Caco-2 (cell line): ENCODE measurements at regions not wholly inside any gene's neighbourhood (a gene's known extent, or its start where the extent isn't known, plus 50 kb on each side); places are given as distances from the start of the nearest gene placed in this dataset.
"Not testable (repeated sequence)": the region's sequence is repeated elsewhere in the genome, so short reads cannot be mapped to it uniquely, and the experiment has no call there.

ENCODE experiments used
- BruUV-seq: library from RNA; stranded (reverse); fragments of 400-500 nt; replicated peaks from 2 replicates; lab custom pipeline; 2021; lab: Mats Ljungman, UMichigan
- CTCF ChIA-PET: fragments of 300-600 bp; sonication (Branson Sonifier 250); formaldehyde crosslinking; loops from one replicate; lab custom pipeline; 2022; ENCODE audit warnings: antibody characterized with exemption; lab: Charles Lee
- POLR2A ChIA-PET: fragments of 300-600 bp; sonication (Branson Sonifier 250); formaldehyde crosslinking; loops from one replicate; lab custom pipeline; 2022; ENCODE audit warnings: antibody characterized with exemption; lab: Charles Lee
- DNase-seq, 2 experiments: peaks; one replicate each; pipeline versions ENCODE4 v3.0.0 to v3.0.0-alpha.2; 2020 to 2022
- H3K27me3 ChIP-seq: replicated peaks from 2 replicates; pipeline ENCODE4 v1.6.0; 2011; ENCODE audit warnings: low read length; ENCODE audit not compliant: control insufficient read depth, insufficient read depth
- H3K36me3 ChIP-seq: 2 replicates; pipeline ENCODE4 v1.5.1; 2011; ENCODE audit warnings: low read length; ENCODE audit not compliant: control insufficient read depth, insufficient read depth
- H3K4me1 ChIP-seq: fragments of 250-450 bp; sonication (Bioruptor Pico); 2 replicates; pipeline ENCODE4 v1.5.1; 2020; ENCODE audit warnings: mild to moderate bottlenecking
- H3K4me3 ChIP-seq: 2 replicates; pipeline ENCODE4 v1.5.1; 2011; ENCODE audit warnings: low read depth, mild to moderate bottlenecking, control low read depth, low read length
- H3K9me3 ChIP-seq: fragments of 250-450 bp; sonication (Bioruptor Pico); 2 replicates; pipeline ENCODE4 v1.5.1; 2020; ENCODE audit warnings: mild to moderate bottlenecking, moderate library complexity
- H3K27ac Mint-ChIP-seq: one replicate; pipeline ENCODE4 v1.8.0; 2022; ENCODE audit warnings: mixed read lengths; ENCODE audit not compliant: unreplicated experiment
- H3K27me3 Mint-ChIP-seq: one replicate; pipeline ENCODE4 v1.8.0; 2022; ENCODE audit warnings: mixed read lengths; ENCODE audit not compliant: insufficient read depth, unreplicated experiment
- H3K36me3 Mint-ChIP-seq: one replicate; pipeline ENCODE4 v1.8.0; 2022; ENCODE audit warnings: mild to moderate bottlenecking, mixed read lengths; ENCODE audit not compliant: insufficient read depth, unreplicated experiment
- H3K4me1 Mint-ChIP-seq: one replicate; pipeline ENCODE4 v1.8.0; 2022; ENCODE audit warnings: low read depth, mixed read lengths; ENCODE audit not compliant: unreplicated experiment
- H3K4me3 Mint-ChIP-seq: one replicate; pipeline ENCODE4 v1.8.0; 2022; ENCODE audit warnings: mild to moderate bottlenecking, moderate library complexity, mixed read lengths; ENCODE audit not compliant: unreplicated experiment
- H3K9me3 Mint-ChIP-seq: one replicate; pipeline ENCODE4 v1.8.0; 2022; ENCODE audit warnings: mixed read lengths; ENCODE audit not compliant: unreplicated experiment
- intact Hi-C: fragments of 100-400 bp; cut with micrococcal nuclease; formaldehyde crosslinking; loops from one replicate; pipeline ENCODE4 v1.10.0; 2022; ENCODE audit not compliant: unreplicated experiment
- TF ChIP-seq, protein P1 (sequence below), 2 experiments: fragments of 200-600 bp in 1 of 2; IDR thresholded peaks; 1 replicate in 1 of 2; 2 replicates in 1 of 2; pipeline versions ENCODE4 v1.5.1 to v1.8.0; 2011 to 2022; ENCODE audit warnings: antibody characterized with exemption in 1 of 2, control low read depth in 1 of 2, inconsistent platforms in 1 of 2, low read depth in 1 of 2, low read length in 1 of 2, mild to moderate bottlenecking in 1 of 2, moderate library complexity in 1 of 2; ENCODE audit not compliant: insufficient read depth in 1 of 2, severe bottlenecking in 1 of 2, unreplicated experiment in 1 of 2

DNA sequence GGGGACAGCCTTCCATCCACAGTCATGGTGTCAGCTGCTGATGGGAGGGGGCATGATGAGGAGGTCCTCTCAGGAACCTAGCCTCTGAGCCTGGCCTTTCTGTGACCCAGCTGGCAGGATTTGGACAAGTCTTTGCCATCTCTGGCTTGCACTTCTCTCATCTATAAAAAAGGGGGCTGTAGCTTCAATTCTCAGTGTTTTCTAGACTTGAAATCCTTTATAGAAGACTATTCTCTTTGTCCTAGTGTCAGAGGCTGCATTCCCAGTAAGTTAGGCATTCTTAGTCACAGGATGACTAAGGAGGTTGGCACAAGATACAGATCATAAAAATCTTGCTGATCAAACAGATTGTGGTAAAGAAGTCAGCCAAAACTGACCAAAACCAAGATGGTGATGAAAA, 958.5 kb downstream of the CNTNAP5 start:
- Histone ChIP-seq H3K4me1 (peaks cover 20% of the 10 kb centered on the region), H3K36me3 (no peaks in the 10 kb centered on the region), H3K27me3 (no peaks in the 10 kb centered on the region), H3K9me3 (no peaks in the 10 kb centered on the region), H3K4me3 (no peak overlapping the region)
- no peak for DNase-seq
- TF ChIP-seq, protein P1, sequence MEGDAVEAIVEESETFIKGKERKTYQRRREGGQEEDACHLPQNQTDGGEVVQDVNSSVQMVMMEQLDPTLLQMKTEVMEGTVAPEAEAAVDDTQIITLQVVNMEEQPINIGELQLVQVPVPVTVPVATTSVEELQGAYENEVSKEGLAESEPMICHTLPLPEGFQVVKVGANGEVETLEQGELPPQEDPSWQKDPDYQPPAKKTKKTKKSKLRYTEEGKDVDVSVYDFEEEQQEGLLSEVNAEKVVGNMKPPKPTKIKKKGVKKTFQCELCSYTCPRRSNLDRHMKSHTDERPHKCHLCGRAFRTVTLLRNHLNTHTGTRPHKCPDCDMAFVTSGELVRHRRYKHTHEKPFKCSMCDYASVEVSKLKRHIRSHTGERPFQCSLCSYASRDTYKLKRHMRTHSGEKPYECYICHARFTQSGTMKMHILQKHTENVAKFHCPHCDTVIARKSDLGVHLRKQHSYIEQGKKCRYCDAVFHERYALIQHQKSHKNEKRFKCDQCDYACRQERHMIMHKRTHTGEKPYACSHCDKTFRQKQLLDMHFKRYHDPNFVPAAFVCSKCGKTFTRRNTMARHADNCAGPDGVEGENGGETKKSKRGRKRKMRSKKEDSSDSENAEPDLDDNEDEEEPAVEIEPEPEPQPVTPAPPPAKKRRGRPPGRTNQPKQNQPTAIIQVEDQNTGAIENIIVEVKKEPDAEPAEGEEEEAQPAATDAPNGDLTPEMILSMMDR (IDR thresholded peaks at IDR 0.05; ENCODE audit: insufficient read depth in 1 of 2, low read depth in 1 of 2, low read length in 1 of 2, severe bottlenecking in 1 of 2, unreplicated experiment in 1 of 2), result no peak
- ChIA-PET POLR2A (no interaction called here), CTCF (no interaction called here)
- Mint-ChIP-seq H3K27me3 (no peaks in the 10 kb centered on the region), H3K4me3 (no peak overlapping the region), H3K9me3 (no peaks in the 10 kb centered on the region), H3K27ac (no peak overlapping the region), H3K4me1 (peaks cover 11% of the 10 kb centered on the region), H3K36me3 (no peaks in the 10 kb centered on the region)
- intact Hi-C loops, result no loop called here
- BruUV-seq, result no TSS peak

DNA sequence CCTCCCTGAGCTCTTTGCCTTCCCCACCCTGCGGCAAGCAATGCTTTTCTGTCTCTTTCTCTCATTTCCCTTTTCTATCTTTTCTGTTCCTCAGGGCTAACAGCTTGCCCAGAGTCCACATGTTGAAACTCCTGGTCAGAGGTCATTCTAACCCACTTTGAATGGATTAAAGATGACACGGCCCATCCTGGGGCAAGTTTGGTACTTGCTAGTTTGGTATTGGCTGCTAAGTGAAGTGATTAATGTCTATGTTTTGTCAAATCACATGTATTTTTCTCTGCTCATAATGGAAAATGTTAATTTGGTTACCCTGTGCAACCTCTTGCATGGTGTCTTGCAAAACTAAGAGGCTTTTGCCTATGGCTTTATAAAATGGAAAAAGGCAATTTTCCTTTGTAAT, 960.2 kb downstream of the CNTNAP5 start:
- no peaks in the 10 kb centered on the region for H3K9me3 ChIP-seq
- peaks cover 17% of the 10 kb centered on the region; the same call in 1 of the 2 replicates for H3K4me1 ChIP-seq
- peak in 1 of 2 experiments; percentile 15 for DNase-seq
- H3K27me3 ChIP-seq, result no peaks in the 10 kb centered on the region
- ChIA-PET POLR2A (no interaction called here), CTCF (no interaction called here)
- peak overlapping the region; percentile 17 for H3K27ac Mint-ChIP-seq
- TF ChIP-seq, protein P1 (IDR thresholded peaks at IDR 0.05; ENCODE audit: insufficient read depth in 1 of 2, low read depth in 1 of 2, low read length in 1 of 2, severe bottlenecking in 1 of 2, unreplicated experiment in 1 of 2), result no peak
- no peaks in the 10 kb centered on the region for H3K36me3 Mint-ChIP-seq
- H3K9me3 Mint-ChIP-seq, result no peaks in the 10 kb centered on the region
- no TSS peak for BruUV-seq
- H3K4me3 Mint-ChIP-seq, result no peak overlapping the region
- no peak overlapping the region for H3K4me3 ChIP-seq
- H3K27me3 Mint-ChIP-seq, result no peaks in the 10 kb centered on the region
- H3K4me1 Mint-ChIP-seq, result peaks cover 11% of the 10 kb centered on the region
- H3K36me3 ChIP-seq, result no peaks in the 10 kb centered on the region
- intact Hi-C loops, result loop anchor here (1.0 kb wide), 1 partner anchor 12 kb away; no protein-coding TSS in a partner anchor

DNA sequence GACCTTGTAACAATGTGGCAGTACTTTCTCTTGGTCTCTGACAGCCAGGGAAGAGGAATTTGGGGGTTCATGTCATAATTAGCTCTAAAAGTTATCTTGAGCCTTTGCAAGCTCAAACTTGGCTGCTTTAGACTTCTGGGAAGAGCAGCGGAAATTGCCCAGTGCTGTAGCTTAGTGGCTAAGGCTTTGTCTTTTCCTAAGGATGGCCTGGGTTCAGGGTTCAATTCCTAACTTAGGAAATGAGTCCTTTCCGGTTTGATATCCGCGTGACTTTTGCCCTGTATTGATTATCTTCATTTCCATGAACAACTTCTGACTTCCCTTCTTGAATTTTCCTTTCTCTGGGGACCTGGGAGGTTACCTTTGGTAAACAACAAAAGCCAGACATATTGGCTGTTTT, 961.0 kb downstream of the CNTNAP5 start:
- Mint-ChIP-seq H3K4me1 (peaks cover 11% of the 10 kb centered on the region), H3K27ac (no peak overlapping the region), H3K36me3 (no peaks in the 10 kb centered on the region), H3K27me3 (no peaks in the 10 kb centered on the region), H3K4me3 (no peak overlapping the region), H3K9me3 (no peaks in the 10 kb centered on the region)
- no peak for DNase-seq
- no TSS peak for BruUV-seq
- ChIA-PET POLR2A (no interaction called here), CTCF (no interaction called here)
- intact Hi-C loops, result no loop called here
- Histone ChIP-seq H3K4me3 (no peak overlapping the region), H3K27me3 (no peaks in the 10 kb centered on the region), H3K36me3 (no peaks in the 10 kb centered on the region), H3K4me1 (peaks cover 17% of the 10 kb centered on the region; the same call in 1 of the 2 replicates), H3K9me3 (no peaks in the 10 kb centered on the region)
- TF ChIP-seq, protein P1 (IDR thresholded peaks at IDR 0.05; ENCODE audit: insufficient read depth in 1 of 2, low read depth in 1 of 2, low read length in 1 of 2, severe bottlenecking in 1 of 2, unreplicated experiment in 1 of 2), result no peak

DNA sequence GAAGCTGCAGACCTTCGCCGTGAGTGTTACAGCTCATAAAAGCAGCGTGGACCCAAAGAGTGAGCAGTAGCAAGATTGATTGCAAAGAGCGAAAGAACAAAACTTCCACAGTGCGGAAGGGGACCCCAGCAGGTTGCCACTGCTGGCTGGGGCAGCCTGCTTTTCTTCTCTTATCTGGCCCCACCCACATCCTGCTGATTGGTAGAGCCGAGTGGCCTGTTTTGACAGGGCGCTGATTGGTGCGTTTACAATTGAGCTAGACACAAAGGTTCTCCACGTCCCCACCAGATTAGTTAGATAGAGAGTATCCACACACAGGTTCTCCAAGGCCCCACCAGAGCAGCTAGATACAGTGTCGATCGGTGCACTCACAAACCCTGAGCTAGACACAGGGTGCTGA, 961.8 kb downstream of the CNTNAP5 start:
- H3K4me3 ChIP-seq, H3K9me3 ChIP-seq, H3K36me3 Mint-ChIP-seq, H3K4me3 Mint-ChIP-seq, DNase-seq, CTCF ChIA-PET, H3K27me3 ChIP-seq, intact Hi-C loops, BruUV-seq, POLR2A ChIA-PET, H3K9me3 Mint-ChIP-seq, H3K36me3 ChIP-seq, H3K27me3 Mint-ChIP-seq, H3K27ac Mint-ChIP-seq: not testable (repeated sequence)
- peaks cover 11% of the 10 kb centered on the region for H3K4me1 Mint-ChIP-seq
- peaks cover 17% of the 10 kb centered on the region; the same call in 1 of the 2 replicates for H3K4me1 ChIP-seq

DNA sequence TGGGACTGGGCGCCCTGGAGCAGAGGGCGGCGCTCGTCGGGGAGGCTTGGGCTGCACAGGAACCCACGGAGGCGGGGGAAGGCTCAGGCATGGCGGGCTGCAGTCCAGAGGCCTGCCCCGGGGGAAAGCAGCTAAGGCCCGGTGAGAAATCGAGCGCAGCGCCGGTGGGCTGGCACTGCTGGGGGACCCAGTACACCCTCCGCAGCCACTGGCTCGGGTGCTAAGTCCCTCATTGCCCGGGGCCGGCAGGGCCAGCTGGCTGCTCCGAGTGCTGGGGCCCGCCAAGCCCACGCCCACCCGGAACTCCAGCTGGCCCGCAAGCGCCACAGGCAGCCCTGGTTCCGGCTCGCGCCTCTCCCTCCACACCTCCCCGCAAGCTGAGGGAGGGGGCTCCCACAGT, 962.3 kb downstream of the CNTNAP5 start:
- DNase-seq, BruUV-seq, POLR2A ChIA-PET, H3K4me3 Mint-ChIP-seq, H3K36me3 Mint-ChIP-seq, H3K9me3 ChIP-seq, H3K36me3 ChIP-seq, CTCF ChIA-PET, intact Hi-C loops, H3K27ac Mint-ChIP-seq, H3K9me3 Mint-ChIP-seq, H3K4me3 ChIP-seq, H3K27me3 Mint-ChIP-seq, H3K27me3 ChIP-seq: not testable (repeated sequence)
- H3K4me1 ChIP-seq, result peaks cover 17% of the 10 kb centered on the region; the same call in 1 of the 2 replicates
- peaks cover 11% of the 10 kb centered on the region for H3K4me1 Mint-ChIP-seq
